HTR-8/SVneo (cell line): ENCODE measurements at regions not wholly inside any gene's neighbourhood (a gene's known extent, or its start where the extent isn't known, plus 50 kb on each side); places are given as distances from the start of the nearest gene placed in this dataset.
"Not testable (repeated sequence)": the region's sequence is repeated elsewhere in the genome, so short reads cannot be mapped to it uniquely, and the experiment has no call there.

Experiments
- DNase-seq: peaks from one replicate; pipeline ENCODE4 v3.0.0; 2011; ENCODE audit warnings: low spot score, mixed read lengths; ENCODE audit not compliant: insufficient read length
- FAIRE-seq: peaks from 2 replicates; lab custom pipeline; 2011; peaks lifted over from hg19 to GRCh38; lab: Jason Lieb, UNC

DNA sequence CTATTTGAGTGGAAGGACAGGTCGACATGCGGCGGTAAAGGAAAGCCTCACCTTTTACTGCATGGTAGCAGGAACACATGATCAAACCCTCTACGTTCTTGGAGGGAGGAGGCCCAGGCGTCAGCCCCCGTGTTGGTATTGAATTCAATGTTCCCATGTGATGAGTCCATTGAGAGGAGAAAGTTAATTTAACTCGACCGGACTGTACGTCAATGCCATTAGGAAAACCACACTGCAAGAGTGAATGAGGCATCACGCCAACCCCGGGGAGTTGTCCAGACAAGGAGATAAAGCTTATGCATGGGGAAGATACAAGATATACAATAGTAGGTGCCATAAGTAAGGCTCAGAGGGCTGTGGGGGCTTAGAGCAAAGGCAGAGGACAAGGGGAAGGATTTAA is 213.9 kb upstream of the ECI2 start:
- no peak for FAIRE-seq

DNA sequence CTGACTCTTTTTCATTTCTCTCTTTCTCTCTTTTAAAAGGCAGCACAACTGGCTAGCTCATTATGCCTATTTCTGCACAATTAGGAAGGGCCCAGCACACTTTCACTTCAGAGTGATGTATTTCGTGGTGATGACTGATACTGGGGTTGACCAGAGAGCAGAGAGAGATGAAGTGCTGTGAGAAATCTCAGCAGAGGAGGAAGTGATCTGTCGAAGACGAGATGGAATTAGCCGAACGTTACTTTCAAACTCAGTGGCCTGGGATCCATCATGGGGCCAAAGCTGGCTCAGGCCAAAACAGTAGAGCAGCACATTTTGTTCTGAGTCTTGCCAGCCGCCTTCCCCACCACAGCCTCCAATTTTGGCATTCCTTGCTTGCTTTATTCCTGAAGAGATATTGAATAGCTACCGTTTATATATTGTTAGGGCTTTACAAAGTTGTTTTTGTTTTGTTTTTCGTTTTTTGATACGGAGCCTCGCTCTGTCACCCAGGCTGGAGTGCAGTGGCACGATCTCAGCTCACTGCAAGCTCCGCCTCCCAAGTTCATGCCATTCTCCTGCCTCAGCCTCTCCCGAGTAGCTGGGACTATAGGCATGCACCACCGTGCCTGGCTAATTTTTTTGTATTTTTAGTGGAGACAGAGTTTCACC is 213.2 kb upstream of the ECI2 start:
- DNase-seq (no peak), FAIRE-seq (no peak)

More for the DNA sequence above, 213.9 kb upstream of the ECI2 start:
- DNase-seq = no peak

DNA sequence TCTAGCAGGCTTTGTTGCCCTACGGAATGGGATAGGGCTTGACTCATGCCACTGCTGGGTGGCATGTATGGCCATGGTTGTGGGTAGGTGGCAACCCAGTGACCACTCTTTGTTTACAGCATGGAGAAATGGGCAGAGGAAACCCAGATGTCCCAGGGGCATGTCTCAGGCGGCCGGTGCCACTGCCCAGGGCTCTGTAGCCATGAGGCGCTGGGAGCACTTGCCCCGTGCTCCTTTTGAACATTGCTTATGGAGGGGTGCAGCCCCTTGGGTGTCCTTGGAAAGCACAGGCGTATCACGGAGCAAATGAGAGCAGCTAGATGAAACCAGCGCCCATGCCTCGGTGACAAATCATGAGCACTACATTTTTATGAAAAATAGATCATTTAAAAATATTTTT is 212.5 kb upstream of the ECI2 start:
- DNase-seq (no peak), FAIRE-seq (no peak)

DNA sequence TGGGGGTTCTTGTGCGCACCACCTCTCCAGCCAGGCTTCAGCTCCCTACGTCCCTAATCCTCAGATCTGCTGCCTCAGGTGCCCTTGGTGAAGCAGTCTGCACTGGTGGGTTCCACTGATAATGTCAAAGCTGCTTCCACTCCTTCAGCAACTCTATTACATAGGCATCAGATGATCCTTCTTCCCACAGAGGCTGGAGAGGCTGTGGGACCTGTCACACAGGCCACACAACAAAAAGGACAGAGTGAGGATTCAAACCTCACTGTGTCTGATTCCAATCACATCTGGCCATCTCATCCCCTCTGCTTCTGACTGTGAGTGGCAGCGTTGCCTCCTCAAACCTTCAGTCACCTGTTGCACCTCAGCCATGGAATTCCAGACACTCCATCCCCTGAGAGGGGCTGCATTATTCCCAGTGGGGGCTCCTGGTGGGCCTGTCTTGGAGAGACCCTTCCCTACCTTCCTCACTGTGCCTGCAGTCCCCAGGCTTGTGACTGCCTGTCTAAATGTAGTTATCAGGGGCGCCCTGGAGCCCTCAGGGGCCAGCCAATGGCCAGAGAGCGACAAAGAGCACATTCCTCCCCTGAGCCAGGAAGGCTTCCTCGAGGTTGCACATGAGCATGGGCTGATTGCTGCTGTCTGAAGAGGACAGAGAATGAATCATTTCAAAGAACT is 211.4 kb upstream of the ECI2 start:
- FAIRE-seq = no peak
- DNase-seq = no peak

DNA sequence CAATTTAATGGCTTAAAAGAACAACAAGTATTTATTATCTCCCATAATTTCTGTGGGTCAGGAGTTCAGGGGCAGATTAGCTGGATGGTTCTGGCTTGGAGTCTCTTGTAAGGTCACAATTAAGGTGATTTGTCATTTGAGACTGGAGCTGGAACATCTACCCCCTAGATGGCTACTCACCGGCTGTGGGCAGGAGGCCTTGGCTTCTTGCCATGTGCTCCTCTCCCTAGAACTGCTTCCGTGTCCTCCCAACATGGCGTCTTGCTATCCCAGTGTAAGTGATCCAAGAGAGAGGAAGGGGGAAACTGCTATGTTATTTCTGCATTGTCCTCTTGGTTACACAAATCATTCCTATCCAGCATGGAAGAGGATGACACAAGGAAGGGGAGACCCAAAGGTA is 210.2 kb upstream of the ECI2 start:
- no peak for FAIRE-seq
- no peak for DNase-seq

DNA sequence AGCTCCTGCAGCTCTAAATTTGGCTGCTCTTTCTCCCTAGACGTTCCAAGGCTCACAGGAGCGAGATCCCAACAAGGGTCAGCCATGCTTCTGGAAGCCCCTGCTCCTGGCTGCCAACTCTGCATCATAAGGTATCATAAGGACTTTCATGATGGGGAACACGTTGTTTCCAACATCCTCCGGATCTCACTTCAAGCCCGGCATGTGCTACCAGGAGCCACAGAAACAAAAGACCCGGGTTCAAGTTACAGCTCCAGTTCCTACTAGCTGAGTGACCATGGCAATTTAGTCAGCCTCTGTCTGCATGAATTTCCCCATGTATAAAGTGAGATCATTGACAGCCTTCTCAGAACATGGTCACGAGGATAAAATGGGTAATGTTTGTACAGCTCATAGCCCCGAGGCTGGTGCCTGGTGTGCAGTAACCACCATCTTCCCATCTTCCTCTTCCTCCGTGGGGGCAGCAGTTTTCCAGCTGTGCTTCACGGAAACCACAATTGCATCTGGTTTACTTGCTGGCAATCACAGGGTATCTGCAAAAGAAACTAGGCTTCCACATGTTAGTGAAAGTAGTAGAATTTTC is 209.0 kb upstream of the ECI2 start:
- FAIRE-seq = peak; percentile 52

DNA sequence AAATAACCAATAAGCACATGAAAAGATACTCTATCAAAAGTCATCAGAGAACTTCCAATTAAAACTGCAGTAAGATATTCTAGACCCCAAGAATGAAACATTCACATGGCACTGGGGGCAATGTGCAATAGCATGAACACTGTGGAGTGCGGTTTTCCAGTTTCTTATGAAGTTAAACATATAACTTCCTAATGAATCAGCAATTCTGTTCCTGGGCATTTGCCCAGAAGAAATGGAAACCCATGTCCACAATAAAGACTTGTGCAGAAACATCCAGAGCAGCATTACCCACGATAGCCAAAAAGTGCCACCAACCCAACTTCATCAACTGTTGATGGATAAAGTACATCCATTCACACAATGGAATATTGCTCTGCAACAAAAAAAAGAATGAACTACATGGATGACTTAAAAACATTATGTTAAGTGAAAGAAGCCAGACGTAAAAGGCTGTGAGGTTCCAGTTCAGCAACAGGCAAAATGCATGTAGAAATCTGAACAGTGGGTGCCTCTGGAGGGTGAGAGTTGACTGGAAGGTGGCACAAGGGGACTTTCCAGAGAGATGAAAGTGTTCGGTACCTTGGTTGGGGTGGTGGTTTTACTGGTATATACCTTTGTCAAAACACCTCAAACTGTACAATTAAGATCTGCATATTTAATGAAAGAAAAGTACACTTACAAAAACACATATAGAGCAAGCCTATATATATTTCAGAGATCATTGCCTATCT is 207.2 kb upstream of the ECI2 start:
- no peak for FAIRE-seq
- no peak for DNase-seq

More for the DNA sequence above, 209.0 kb upstream of the ECI2 start:
- DNase-seq = no peak

DNA sequence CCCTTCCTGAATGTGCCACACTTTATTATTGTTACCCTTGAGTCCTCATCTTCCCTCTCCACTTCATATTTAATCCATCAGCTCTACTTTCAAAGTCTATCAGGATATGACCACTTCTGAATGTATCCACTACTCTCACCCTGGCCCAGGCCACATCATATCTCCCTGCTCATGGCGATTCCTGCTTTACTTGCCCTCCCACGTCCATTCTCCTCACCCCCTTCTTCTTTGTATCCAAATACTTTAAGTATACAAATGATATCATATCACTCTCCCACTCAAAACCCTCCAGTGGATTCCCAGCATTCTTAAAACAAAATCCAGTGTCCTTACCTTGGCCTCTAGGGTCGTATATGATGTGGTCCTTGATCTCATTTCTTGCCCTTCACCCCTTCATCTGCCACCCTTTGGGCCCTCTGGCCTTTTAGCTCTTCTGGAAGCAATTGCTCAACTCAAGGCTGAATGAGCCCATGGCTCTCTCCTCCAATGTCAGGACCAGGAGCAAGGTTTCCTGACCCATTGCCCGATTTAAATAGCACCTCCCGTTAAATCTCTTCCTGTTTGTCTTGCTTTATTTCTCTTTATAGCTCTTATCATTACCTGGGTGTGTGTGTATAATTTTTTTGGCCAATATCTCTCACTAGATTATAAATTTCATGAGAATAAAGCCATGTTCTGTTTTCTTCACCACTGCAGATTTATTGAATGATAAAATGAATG is 205.9 kb upstream of the ECI2 start:
- FAIRE-seq = no peak

DNA sequence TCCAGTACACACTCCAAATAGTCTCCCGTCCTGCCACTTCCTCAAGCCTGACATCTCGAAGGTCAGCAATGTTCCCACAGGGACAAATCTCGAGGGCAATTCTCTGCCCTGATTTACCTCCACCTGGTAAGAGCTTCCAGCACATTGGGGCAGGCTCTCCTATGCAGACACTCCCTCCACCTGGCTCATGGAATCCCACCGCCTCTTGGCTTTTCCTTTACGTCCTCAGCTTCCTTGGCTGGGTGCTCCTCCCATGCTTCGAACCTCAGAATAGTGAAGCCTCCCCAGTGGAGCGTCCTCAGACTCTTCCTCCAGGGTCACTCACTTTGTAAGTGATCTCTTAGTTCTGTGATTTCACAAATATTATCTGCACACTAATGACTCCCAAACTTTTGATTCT is 205.2 kb upstream of the ECI2 start:
- DNase-seq (no peak), FAIRE-seq (no peak)

More for the DNA sequence above, 205.9 kb upstream of the ECI2 start:
- no peak for DNase-seq

DNA sequence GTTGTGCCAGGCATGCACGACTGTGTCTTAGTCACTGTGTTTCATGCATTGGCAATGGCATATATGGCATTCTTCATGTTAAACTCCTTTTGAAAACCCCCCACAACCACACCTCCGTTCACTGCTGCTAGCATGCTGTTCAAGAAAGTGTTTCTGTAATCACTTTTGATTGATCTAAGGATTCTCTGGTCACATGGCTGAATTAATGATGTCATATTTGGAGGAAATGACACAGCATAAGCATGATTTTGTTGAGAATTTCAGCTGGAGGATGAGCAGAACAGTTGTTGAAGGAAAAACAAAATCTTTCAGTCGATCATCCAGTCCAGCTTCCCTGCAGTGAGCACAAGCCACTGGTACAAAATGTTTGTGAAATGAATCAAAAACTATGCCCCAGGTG is 203.5 kb upstream of the ECI2 start:
- FAIRE-seq = peak; percentile 9

DNA sequence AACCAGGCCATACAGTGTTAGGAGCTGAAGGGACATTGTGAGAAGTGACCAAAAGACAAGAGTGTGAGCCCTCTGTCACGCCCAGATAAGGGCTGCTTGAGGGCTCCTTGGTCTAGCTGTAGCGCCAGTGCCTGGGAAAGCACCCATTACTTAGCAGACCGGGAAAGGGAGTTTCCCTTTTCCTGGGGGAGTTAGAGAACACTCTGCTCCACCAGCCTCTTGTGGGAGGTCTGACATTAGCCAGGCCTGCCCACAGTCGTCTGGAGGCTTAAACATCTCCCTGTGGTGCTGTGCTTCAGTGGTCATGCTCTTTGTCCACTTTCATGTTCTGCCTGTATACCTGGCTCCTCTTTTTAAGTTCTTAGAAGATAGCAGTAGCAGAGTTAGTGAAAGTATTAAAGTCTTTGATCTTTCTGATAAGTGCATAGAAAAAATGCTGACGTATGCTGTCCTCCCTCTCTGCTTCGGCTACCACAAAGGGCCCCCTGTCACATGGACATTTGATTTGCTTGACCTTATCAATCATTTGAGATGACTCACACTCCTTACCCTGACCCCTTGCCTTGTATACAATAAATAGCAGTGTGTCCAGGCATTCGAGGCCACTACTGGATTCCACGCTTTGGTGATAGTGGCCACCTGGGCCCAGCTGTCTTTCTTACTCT is 201.5 kb upstream of the ECI2 start:
- no peak for FAIRE-seq
- no peak for DNase-seq

More for the DNA sequence above, 203.5 kb upstream of the ECI2 start:
- DNase-seq = no peak

DNA sequence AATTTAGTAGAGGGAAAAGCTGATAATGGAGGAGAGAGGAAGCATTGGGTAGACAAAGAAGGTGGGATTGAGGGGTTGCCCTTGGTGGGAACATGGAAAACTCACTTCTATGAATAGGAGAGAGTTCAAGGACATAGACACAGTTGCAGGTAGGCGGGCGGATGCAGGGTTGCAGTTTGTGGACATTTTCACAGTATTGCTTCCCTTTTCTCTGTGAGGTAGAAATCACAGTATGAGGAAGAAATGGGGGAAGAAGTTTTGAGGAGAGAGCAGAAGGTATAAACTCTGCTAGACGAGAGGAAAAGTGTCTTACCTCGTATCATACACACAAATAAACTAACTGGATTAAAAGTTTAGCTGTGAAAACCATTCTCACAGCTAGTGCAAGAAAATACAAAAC is 200.7 kb upstream of the ECI2 start:
- no peak for DNase-seq
- FAIRE-seq = no peak

DNA sequence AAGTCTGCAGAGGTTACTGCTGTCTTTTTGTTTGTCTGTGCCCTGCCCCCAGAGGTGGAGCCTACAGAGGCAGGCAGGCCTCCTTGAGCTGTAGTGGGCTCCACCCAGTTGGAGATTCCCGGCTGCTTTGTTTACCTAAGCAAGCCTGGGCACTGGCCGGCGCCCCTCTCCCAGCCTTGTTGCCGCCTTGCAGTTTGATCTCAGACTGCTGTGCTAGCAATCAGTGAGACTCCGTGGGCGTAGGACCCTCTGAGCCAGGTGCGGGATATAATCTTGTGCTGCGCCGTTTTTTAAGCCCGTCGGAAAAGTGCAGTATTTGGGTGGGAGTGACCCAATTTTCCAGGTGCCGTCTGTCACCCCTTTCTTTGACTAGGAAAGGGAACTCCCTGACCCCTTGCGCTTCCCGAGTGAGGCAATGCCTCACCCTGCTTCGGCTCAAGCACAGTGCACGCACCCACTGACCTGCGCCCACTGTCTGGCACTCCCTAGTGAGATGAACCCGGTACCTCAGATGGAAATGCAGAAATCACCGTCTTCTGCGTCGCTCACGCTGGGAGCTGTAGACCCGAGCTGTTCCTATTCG is 198.9 kb upstream of the ECI2 start:
- not testable (repeated sequence) for FAIRE-seq, DNase-seq

DNA sequence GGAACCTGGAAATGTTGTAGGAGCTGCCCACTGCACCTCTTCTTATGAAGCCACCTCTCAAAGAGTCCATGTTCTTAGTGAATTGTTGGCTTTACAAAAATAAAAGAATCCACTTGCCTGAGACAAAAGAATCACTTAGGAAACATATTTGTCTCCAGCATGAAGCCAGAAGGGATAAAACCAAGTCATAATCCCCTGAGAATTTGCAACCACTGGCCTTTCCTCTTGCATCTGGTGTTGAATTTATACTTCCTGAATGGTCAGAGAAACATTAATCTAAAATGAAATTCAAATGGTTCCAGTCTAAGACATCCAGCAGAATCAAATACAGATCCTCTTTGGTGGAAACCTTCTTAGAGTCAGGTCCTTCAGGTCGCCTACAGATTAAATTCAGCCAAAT is 192.5 kb upstream of the ECI2 start:
- FAIRE-seq (no peak), DNase-seq (no peak)

DNA sequence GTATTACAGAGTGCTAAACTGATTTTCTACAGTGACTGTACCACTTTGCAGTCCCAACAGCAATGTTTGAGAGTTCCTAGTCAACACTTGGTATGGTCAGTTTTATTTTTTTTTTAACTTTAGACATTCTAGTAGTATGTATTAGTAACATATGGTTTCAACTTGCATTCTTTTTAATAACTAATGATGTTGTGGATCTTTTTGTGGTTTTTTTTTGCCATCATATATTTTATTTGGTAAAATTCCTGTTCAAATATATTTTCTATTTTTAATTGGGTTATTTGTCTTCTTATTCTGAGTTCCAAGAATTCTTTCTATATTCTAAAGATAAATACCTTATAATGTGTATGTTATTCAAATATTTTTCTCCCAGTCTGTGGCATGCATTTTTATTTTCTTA is 189.4 kb upstream of the ECI2 start:
- DNase-seq (no peak), FAIRE-seq (no peak)

DNA sequence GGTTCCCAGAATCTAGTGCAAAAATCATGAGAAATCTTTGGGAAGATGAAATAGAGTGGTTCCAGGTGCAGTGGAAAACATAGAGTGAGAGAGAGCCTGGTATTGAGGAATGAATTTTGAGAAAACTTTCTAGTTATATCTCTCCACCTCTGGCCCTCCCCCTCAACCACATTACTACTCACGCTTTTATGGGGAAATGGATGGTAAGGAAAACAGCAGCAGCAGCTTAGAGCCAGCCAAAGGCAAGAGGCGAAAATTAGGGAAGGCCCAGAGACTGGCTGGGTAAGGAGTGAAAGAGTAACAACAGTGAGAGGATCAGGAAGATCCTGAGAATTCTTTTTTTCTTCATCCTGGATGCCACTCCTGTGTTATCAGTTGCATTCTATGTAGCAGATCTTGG is 187.9 kb upstream of the ECI2 start:
- DNase-seq (no peak), FAIRE-seq (no peak)

DNA sequence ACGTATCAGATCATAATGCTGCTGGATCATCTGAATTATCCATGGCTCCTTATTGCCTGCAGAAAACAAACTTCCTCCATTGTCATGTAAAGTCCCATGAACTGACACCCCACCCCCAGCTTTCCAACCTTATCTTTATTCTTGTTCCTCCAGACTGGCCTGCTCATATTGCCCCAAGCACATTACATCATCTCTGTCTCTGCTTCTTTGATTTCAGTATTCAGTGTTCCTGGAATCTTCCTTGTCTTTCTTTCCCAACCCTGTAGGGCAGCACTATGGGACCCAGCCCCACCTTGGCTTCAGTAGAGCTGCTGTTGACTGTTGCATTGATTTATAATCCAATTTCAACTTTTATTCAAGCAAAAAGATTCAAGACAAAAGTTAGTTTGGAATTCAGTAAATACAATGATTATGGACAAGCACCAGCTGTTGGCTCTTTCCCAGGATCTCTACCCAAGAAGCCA is 187.5 kb upstream of the ECI2 start:
- no peak for FAIRE-seq
- no peak for DNase-seq

DNA sequence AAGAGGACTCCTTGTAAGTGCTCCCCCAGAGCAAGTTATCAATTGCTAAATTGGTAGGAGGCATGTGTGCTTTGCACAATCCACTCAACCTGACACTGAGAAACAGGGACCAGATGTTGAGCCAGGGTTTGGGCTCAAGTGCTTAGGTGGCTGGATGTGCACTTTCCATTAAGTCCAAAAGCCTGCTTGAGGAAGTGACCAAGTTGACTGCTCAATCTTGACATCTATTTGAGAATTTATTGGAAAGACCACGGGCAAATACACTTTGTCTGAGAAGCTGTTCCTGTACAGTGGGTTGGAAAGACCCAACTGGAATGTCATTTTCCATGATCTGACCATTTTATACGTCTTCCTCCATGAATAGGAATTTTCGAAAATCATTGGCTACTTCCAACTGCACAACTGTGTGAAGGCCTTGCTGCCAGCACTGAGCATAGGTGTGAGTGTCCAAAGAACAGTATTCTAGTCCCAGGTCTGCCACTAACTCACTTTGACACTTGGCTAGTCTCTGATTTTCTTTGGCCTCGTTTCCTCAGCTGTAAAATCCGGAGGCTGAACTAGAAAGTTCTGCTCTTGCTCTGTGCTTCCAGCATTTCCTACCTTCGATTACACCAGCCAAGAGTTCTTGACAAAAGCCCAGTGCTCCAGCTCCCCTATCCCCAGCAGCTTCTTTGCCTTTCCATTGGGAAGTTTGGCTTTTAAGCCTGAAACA is 186.9 kb upstream of the ECI2 start:
- FAIRE-seq (no peak), DNase-seq (no peak)

DNA sequence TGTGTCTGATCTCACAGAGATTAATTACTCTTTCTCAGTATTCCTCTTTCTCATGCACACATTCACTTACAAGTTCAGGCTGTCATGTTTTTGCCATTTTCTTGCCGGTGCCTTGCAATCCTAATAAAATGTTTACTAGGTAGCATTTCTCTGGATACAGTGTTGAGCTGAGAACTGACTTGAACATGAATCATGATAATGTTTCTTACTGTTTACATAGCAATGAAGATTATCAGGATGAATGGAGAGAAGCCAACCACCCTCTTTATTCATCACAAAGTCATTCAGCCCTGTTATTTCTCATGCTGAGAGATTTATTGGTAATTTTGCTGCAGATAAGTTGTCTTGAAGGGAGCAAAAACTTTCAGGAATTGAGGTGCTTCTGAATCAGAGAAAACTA is 185.5 kb upstream of the ECI2 start:
- DNase-seq = peak; percentile 60

More for the DNA sequence above, 185.5 kb upstream of the ECI2 start:
- FAIRE-seq = peak; percentile 83
